ENCODE measurements at regions not wholly inside any gene's neighbourhood (a gene's known extent, or its start where the extent isn't known, plus 50 kb on each side); places are given as distances from the start of the nearest gene placed in this dataset.

- TF ChIP-seq POLR2A (IDR thresholded peaks at IDR 0.05; ENCODE audit: low read length) (no peak), GATA1 (IDR thresholded peaks at IDR 0.05; ENCODE audit: low read depth, low read length) (no peak)
These were observed 701.8 kb downstream of the ZPLD1 start for GRCh38 chr3:103136621-103137020.
